HCT116 (cell line): ENCODE measurements at regions not wholly inside any gene's neighbourhood (a gene's known extent, or its start where the extent isn't known, plus 50 kb on each side); places are given as distances from the start of the nearest gene placed in this dataset.

Experiments used
- ATAC-seq: fragments of 200-7000 bp; cut with Tn5 transposase; 2 replicates; pipeline ENCODE4 v1.9.1; 2020; ENCODE audit warnings: mild to moderate bottlenecking, moderate library complexity
- BruUV-seq: library from RNA; stranded (reverse); fragments of 400-500 nt; replicated peaks from 2 replicates; lab custom pipeline; 2021; lab: Mats Ljungman, UMichigan
- CTCF ChIA-PET: fragments of 300-600 bp; sonication (Branson Sonifier 250); formaldehyde crosslinking; loops from one replicate; lab custom pipeline; 2021; ENCODE audit warnings: antibody characterized with exemption; lab: Charles Lee
- POLR2A ChIA-PET: fragments of 300-600, 350-600 bp; sonication (Branson Sonifier 250); formaldehyde crosslinking; loops from one replicate; lab custom pipeline; 2021; ENCODE audit warnings: antibody characterized with exemption; lab: Charles Lee
- RAD21 ChIA-PET, 2 experiments: fragments of 300-600 bp; sonication (Branson Sonifier 250); formaldehyde crosslinking; loops; one replicate each; lab custom pipeline; 2023; ENCODE audit warnings: low total read pairs in 2 of 2; ENCODE audit not compliant: uncharacterized antibody in 2 of 2, unreplicated experiment in 2 of 2, low non-redundant PET in 1 of 2; lab: Charles Lee
- DNase-seq: peaks from one replicate; pipeline ENCODE4 v3.0.0-alpha.2; 2010; ENCODE audit warnings: low read depth, low spot score
- H2AFZ ChIP-seq: fragments of 200-600 bp; shearing (Covaris generic), sonication (generic); 2 replicates; pipeline ENCODE4 v1.6.1; 2017; ENCODE audit warnings: low read depth, mixed run types, mixed read lengths, antibody characterized with exemption, low read length; ENCODE audit not compliant: poor library complexity, severe bottlenecking
- H3K27ac ChIP-seq: 2 replicates; pipeline ENCODE4 v1.5.1; 2012; ENCODE audit warnings: low read depth, low read length
- H3K27me3 ChIP-seq: fragments of 200-600 bp; sonication (generic); 2 replicates; pipeline ENCODE4 v1.6.1; 2016; ENCODE audit warnings: mixed run types, low read length, mixed read lengths; ENCODE audit not compliant: insufficient read depth
- H3K36me3 ChIP-seq, 2 experiments: fragments of 200-500 bp in 1 of 2; fragments of 200-600 bp in 1 of 2; sonication (Bioruptor generic) in 1 of 2; sonication (generic) in 1 of 2; 2 replicates each; pipeline versions ENCODE4 v1.5.1 to v1.6.1; 2014 to 2016; ENCODE audit warnings: low read length in 2 of 2, inconsistent platforms in 1 of 2, mixed read lengths in 1 of 2, mixed run types in 1 of 2; ENCODE audit not compliant: insufficient read depth in 2 of 2, control insufficient read depth in 1 of 2
- H3K4me1 ChIP-seq, 2 experiments: fragments of 200-600 bp in 1 of 2; sonication (generic) in 1 of 2; 2 replicates each; pipeline versions ENCODE4 v1.5.1 to v1.6.1; 2012 to 2017; ENCODE audit warnings: low read length in 2 of 2, inconsistent platforms in 1 of 2, mild to moderate bottlenecking in 1 of 2, mixed read lengths in 1 of 2, mixed run types in 1 of 2, moderate library complexity in 1 of 2; ENCODE audit not compliant: insufficient read depth in 2 of 2, control insufficient read depth in 1 of 2
- H3K4me2 ChIP-seq: fragments of 200-600 bp; sonication (generic); 2 replicates; pipeline ENCODE4 v1.6.1; 2017; ENCODE audit warnings: mixed run types, low read length, mixed read lengths
- H3K4me3 ChIP-seq, 2 experiments: fragments of 200-600 bp in 1 of 2; sonication (generic) in 1 of 2; replicated peaks in 1 of 2; 2 replicates each; pipeline ENCODE4 v1.5.1; 2011 to 2016; ENCODE audit warnings: low read length in 2 of 2, control low read depth in 1 of 2, low read depth in 1 of 2, mild to moderate bottlenecking in 1 of 2, mixed read lengths in 1 of 2, mixed run types in 1 of 2
- H3K79me2 ChIP-seq: fragments of 200-600 bp; sonication (generic); 2 replicates; pipeline ENCODE4 v1.6.1; 2017; ENCODE audit warnings: mild to moderate bottlenecking, mixed run types, low read length, moderate library complexity, mixed read lengths; ENCODE audit not compliant: insufficient read depth
- H3K9ac ChIP-seq: fragments of 200-600 bp; sonication (generic); 2 replicates; pipeline ENCODE4 v1.6.1; 2016; ENCODE audit warnings: low read length, mixed read lengths
- H3K9me2 ChIP-seq: fragments of 200-600 bp; sonication (generic), shearing (Covaris generic); 2 replicates; pipeline ENCODE4 v1.6.1; 2017; ENCODE audit warnings: mixed run types, mild to moderate bottlenecking, moderate library complexity; ENCODE audit not compliant: insufficient read depth
- H3K9me3 ChIP-seq, 2 experiments: fragments of 200-500 bp in 1 of 2; fragments of 200-600 bp in 1 of 2; sonication (Bioruptor generic) in 1 of 2; sonication (generic) in 1 of 2; 2 replicates each; pipeline ENCODE4 v1.6.1; 2014 to 2017; ENCODE audit warnings: low read length in 2 of 2, mixed read lengths in 2 of 2, inconsistent platforms in 1 of 2, low read depth in 1 of 2, mild to moderate bottlenecking in 1 of 2, mixed run types in 1 of 2, moderate library complexity in 1 of 2; ENCODE audit not compliant: control insufficient read depth in 1 of 2, insufficient read depth in 1 of 2
- H4K20me1 ChIP-seq: fragments of 200-600 bp; sonication (generic), shearing (Covaris generic); 2 replicates; pipeline ENCODE4 v1.6.1; 2017; ENCODE audit warnings: mixed run types, mild to moderate bottlenecking, moderate library complexity; ENCODE audit not compliant: insufficient read depth
- FOSL1 ChIP-seq: IDR thresholded peaks from 2 replicates; pipeline ENCODE4 v1.6.1; 2012; ENCODE audit warnings: low read depth
- JUND ChIP-seq: IDR thresholded peaks from 2 replicates; pipeline ENCODE4 v1.6.1; 2012
- POLR2A ChIP-seq: IDR thresholded peaks from 2 replicates; pipeline ENCODE4 v1.7.0; 2011; ENCODE audit warnings: borderline replicate concordance; ENCODE audit not compliant: insufficient read depth, insufficient read length; ENCODE audit errors: extremely low read depth
- SIN3A ChIP-seq: IDR thresholded peaks from 2 replicates; pipeline ENCODE4 v1.6.1; 2012; ENCODE audit warnings: low read depth
- ZNF274 ChIP-seq: fragments of 200-500 bp; sonication (Bioruptor generic); IDR thresholded peaks from 2 replicates; pipeline ENCODE4 v1.6.1; 2014; ENCODE audit warnings: mild to moderate bottlenecking, low read depth, low read length, inconsistent platforms
- intact Hi-C: fragments of 100-400 bp; cut with micrococcal nuclease; formaldehyde crosslinking; loops from 2 replicates; pipeline ENCODE4 v1.10.0; 2022
- TF ChIP-seq, protein P1 (sequence below): IDR thresholded peaks from 2 replicates; pipeline ENCODE4 v1.6.1; 2012

DNA sequence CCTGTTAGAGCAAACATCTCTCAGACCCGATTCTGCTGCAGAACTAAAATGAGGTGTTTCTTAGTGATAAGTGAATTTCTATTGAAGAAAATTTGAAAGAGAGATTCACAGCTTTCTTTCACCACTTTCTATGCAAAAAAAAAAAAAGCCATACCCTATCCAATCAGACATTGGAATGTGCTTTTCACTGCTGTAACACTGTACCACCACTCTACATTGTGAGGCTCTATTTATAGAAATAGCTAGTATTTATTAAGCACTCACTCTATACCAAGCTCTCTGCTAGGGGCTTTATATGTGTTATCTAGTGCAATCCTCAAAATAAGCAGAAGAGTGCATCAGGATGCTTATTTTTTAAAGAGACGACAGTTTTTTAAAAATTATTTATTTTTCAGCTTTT is 580.6 kb upstream of the VRK2 start (continued):
- TF ChIP-seq ZNF274, result no peak

DNA sequence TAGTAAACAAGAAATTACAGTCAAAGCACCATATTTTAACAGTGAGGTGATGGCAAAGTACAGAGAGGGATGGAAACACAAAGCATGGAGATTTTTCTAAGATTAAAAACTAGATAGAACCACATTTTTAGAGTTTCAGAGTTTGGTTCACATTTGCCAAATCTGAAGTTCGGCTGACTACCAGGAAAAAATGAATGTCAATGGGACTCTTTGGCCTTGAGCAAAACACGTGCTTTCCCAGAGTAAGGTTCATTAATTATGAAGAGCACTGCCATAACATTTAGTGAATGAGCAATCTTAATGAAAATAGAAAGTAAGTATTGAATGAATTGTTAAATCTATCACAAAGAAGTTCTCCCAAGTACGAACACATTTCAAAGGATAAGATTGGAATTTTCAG is 571.2 kb upstream of the VRK2 start:
- BruUV-seq, result no TSS peak

DNA sequence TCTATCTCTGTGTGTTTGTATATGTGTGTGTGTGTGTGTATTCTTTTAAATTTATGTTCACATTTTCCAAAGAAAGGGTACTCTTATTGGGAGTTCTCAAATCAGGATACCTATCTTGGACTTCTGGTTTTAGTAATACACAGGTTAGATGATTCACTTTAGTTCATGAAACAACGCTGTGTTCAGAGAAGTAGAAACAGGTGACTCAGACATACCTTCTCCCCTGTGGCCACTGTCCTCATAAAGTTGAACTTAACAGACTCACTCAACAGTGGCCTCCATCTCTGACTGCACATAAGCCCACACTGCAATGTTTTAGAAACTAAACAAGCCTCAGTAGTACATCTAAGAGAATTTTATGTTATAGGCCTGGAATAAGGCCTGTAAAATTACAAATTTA is 566.6 kb upstream of the VRK2 start:
- ChIA-PET CTCF (interaction anchor here (1.4 kb wide), 1 partner anchor 26 kb away, joined by 6 read pairs; no protein-coding TSS in a partner anchor), POLR2A (no interaction called here), RAD21 (no interaction called here)
- ATAC-seq (peak; percentile 68), DNase-seq (peak; percentile 18)
- H4K20me1 ChIP-seq, result no peaks in the 10 kb centered on the region
- no peak overlapping the region for H3K9ac ChIP-seq
- no peaks in the 10 kb centered on the region for H3K9me2 ChIP-seq
- H3K27me3 ChIP-seq, result no peaks in the 10 kb centered on the region
- H3K9me3 ChIP-seq, result no peaks in the 10 kb centered on the region
- peak overlapping the region; percentile 25; the same call in 1 of the 2 replicates for H3K4me2 ChIP-seq
- peak overlapping the region; percentile 92 for H2AFZ ChIP-seq
- H3K4me1 ChIP-seq, result peaks cover 0 to 8% of the 10 kb centered on the region in 2 experiments; a peak in 2 of 4 replicates
- intact Hi-C loops, result no loop called here
- TF ChIP-seq, protein P1, sequence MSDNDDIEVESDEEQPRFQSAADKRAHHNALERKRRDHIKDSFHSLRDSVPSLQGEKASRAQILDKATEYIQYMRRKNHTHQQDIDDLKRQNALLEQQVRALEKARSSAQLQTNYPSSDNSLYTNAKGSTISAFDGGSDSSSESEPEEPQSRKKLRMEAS, result no peak
- TF ChIP-seq JUND (0 out of 2 replicates have a peak, but pooled peaks have one; percentile 12), SIN3A (no peak), FOSL1 (peak; percentile 29; the same call in 1 of the 2 replicates)
- no TSS peak for BruUV-seq
- H3K79me2 ChIP-seq, result no peaks in the 10 kb centered on the region
- H3K36me3 ChIP-seq, result no peaks in the 10 kb centered on the region
- H3K27ac ChIP-seq, result no peak overlapping the region
- H3K4me3 ChIP-seq, result no peak overlapping the region

More for the DNA sequence above, 571.2 kb upstream of the VRK2 start:
- Histone ChIP-seq H3K9me3 (no peaks in the 10 kb centered on the region), H3K9me2 (no peaks in the 10 kb centered on the region), H3K79me2 (no peaks in the 10 kb centered on the region), H3K27ac (no peak overlapping the region), H2AFZ (no peak overlapping the region), H3K36me3 (no peaks in the 10 kb centered on the region), H4K20me1 (no peaks in the 10 kb centered on the region), H3K4me2 (no peak overlapping the region), H3K4me3 (no peak overlapping the region), H3K4me1 (peaks cover 0 to 8% of the 10 kb centered on the region in 2 experiments; a peak in 2 of 4 replicates), H3K9ac (no peak overlapping the region), H3K27me3 (no peaks in the 10 kb centered on the region)
- ATAC-seq (no peak), DNase-seq (no peak)
- TF ChIP-seq POLR2A, result no peak
- ChIA-PET POLR2A (no interaction called here), CTCF (no interaction called here), RAD21 (no interaction called here)
- intact Hi-C loops, result no loop called here
